ENCODE measurements at regions not wholly inside any gene's neighbourhood (a gene's known extent, or its start where the extent isn't known, plus 50 kb on each side); places are given as distances from the start of the nearest gene placed in this dataset.

GRCh38 chr1:193762236-193762635, 575.8 kb upstream of the B3GALT2 start:
- TF ChIP-seq CTCF (conservative IDR thresholded peaks at IDR 0.05; ENCODE audit: low read length) (no peak), EZH2phosphoT487 (IDR thresholded peaks at IDR 0.05; ENCODE audit: borderline replicate concordance) (no peak)

Data from Loucy (cell line).